ENCODE measurements at regions not wholly inside any gene's neighbourhood (a gene's known extent, or its start where the extent isn't known, plus 50 kb on each side); places are given as distances from the start of the nearest gene placed in this dataset.
A peak's percentile ranks its signal among the peaks of the same experiment; 100 is the strongest.

DNA sequence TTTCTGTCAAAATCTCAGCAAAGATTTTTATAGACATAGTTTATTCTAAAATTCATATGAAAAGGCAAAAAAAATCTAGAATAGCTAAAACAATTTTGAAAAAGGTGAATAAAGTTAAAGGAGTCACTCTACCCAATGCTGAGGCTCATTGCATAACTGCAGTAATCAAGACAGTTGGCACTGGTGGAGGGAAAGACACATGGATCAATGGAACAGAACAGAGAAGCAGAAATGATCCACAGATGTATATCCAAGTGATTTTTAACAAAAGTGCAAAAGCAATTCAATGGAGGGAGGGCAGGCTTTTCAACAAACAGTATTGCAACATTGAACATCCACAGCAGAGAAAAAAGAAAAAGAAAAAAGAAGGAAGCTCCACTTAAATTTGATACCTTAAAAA lies 162.8 kb downstream of the RBM43 start:
- Mint-ChIP-seq H3K4me3 (ENCODE audit: unreplicated experiment) (no peak overlapping the region), H3K27me3 (ENCODE audit: low read depth, unreplicated experiment) (no peaks in the 10 kb centered on the region), H3K9me3 (ENCODE audit: unreplicated experiment) (no peaks in the 10 kb centered on the region), H3K27ac (ENCODE audit: unreplicated experiment) (no peak overlapping the region), H3K4me1 (ENCODE audit: low read depth, unreplicated experiment) (no peaks in the 10 kb centered on the region), H3K36me3 (ENCODE audit: low read depth, unreplicated experiment) (no peaks in the 10 kb centered on the region)
- no peaks in the 10 kb centered on the region for H3K27me3 ChIP-seq (ENCODE audit: insufficient read depth, low read length)
- H3K4me3 ChIP-seq (ENCODE audit: insufficient read depth, low read depth, low read length) = no peak overlapping the region
- TF ChIP-seq, protein P1, sequence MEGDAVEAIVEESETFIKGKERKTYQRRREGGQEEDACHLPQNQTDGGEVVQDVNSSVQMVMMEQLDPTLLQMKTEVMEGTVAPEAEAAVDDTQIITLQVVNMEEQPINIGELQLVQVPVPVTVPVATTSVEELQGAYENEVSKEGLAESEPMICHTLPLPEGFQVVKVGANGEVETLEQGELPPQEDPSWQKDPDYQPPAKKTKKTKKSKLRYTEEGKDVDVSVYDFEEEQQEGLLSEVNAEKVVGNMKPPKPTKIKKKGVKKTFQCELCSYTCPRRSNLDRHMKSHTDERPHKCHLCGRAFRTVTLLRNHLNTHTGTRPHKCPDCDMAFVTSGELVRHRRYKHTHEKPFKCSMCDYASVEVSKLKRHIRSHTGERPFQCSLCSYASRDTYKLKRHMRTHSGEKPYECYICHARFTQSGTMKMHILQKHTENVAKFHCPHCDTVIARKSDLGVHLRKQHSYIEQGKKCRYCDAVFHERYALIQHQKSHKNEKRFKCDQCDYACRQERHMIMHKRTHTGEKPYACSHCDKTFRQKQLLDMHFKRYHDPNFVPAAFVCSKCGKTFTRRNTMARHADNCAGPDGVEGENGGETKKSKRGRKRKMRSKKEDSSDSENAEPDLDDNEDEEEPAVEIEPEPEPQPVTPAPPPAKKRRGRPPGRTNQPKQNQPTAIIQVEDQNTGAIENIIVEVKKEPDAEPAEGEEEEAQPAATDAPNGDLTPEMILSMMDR (IDR thresholded peaks at IDR 0.05; ENCODE audit: insufficient read depth, low read depth, low read length) = no peak
- no peak for TF ChIP-seq EZH2 (IDR thresholded peaks at IDR 0.05; ENCODE audit: insufficient read depth, low read length)
- DNase-seq (ENCODE audit: low read depth) = no peak
- no peaks in the 10 kb centered on the region for H4K20me1 ChIP-seq (ENCODE audit: insufficient read depth, low read length)
- H3K27ac ChIP-seq (ENCODE audit: low read depth, low read length) = no peak overlapping the region
- H2AFZ ChIP-seq (ENCODE audit: low read depth, low read length) = no peak overlapping the region
- no peaks in the 10 kb centered on the region for H3K9me3 ChIP-seq (ENCODE audit: insufficient read depth, low read depth, low read length)
- no peak overlapping the region for H3K9ac ChIP-seq (ENCODE audit: low read length)
- H3K79me2 ChIP-seq (ENCODE audit: insufficient read depth, low read length) = no peaks in the 10 kb centered on the region
- FAIRE-seq = no peak
- H3K4me2 ChIP-seq (ENCODE audit: low read length) = no peak overlapping the region
- no peaks in the 10 kb centered on the region for H3K36me3 ChIP-seq (ENCODE audit: insufficient read depth, low read length)
- no peaks in the 10 kb centered on the region for H3K4me1 ChIP-seq (ENCODE audit: insufficient read depth, low read length)

GRCh38 chr2:151097895-151098294 lies 163.8 kb downstream of the RBM43 start:
- H3K9ac ChIP-seq (ENCODE audit: low read length) = no peak overlapping the region
- no peaks in the 10 kb centered on the region for H3K9me3 ChIP-seq (ENCODE audit: insufficient read depth, low read depth, low read length)
- DNase-seq (ENCODE audit: low read depth) (peak; percentile 15), FAIRE-seq (no peak)
- Mint-ChIP-seq H3K4me3 (ENCODE audit: unreplicated experiment) (no peak overlapping the region), H3K27ac (ENCODE audit: unreplicated experiment) (no peak overlapping the region), H3K27me3 (ENCODE audit: low read depth, unreplicated experiment) (no peaks in the 10 kb centered on the region), H3K36me3 (ENCODE audit: low read depth, unreplicated experiment) (no peaks in the 10 kb centered on the region), H3K9me3 (ENCODE audit: unreplicated experiment) (no peaks in the 10 kb centered on the region), H3K4me1 (ENCODE audit: low read depth, unreplicated experiment) (no peaks in the 10 kb centered on the region)
- H3K27ac ChIP-seq (ENCODE audit: low read depth, low read length) = no peak overlapping the region
- H3K4me1 ChIP-seq (ENCODE audit: insufficient read depth, low read length) = no peaks in the 10 kb centered on the region
- H3K4me2 ChIP-seq (ENCODE audit: low read length) = no peak overlapping the region
- no peaks in the 10 kb centered on the region for H3K27me3 ChIP-seq (ENCODE audit: insufficient read depth, low read length)
- TF ChIP-seq EZH2 (IDR thresholded peaks at IDR 0.05; ENCODE audit: insufficient read depth, low read length) = no peak
- TF ChIP-seq, protein P1 (IDR thresholded peaks at IDR 0.05; ENCODE audit: insufficient read depth, low read depth, low read length) = no peak
- H3K79me2 ChIP-seq (ENCODE audit: insufficient read depth, low read length) = no peaks in the 10 kb centered on the region
- H4K20me1 ChIP-seq (ENCODE audit: insufficient read depth, low read length) = no peaks in the 10 kb centered on the region
- H2AFZ ChIP-seq (ENCODE audit: low read depth, low read length) = no peak overlapping the region
- no peak overlapping the region for H3K4me3 ChIP-seq (ENCODE audit: insufficient read depth, low read depth, low read length)
- H3K36me3 ChIP-seq (ENCODE audit: insufficient read depth, low read length) = no peaks in the 10 kb centered on the region

- no peak overlapping the region for H3K4me3 ChIP-seq (ENCODE audit: insufficient read depth, low read depth, low read length)
- H3K36me3 Mint-ChIP-seq (ENCODE audit: low read depth, unreplicated experiment) = no peaks in the 10 kb centered on the region
- no peaks in the 10 kb centered on the region for H3K4me1 Mint-ChIP-seq (ENCODE audit: low read depth, unreplicated experiment)
- no peak overlapping the region for H3K27ac Mint-ChIP-seq (ENCODE audit: unreplicated experiment)
- H3K4me3 Mint-ChIP-seq (ENCODE audit: unreplicated experiment) = no peak overlapping the region
- no peaks in the 10 kb centered on the region for H3K9me3 Mint-ChIP-seq (ENCODE audit: unreplicated experiment)
- no peak overlapping the region for H3K4me2 ChIP-seq (ENCODE audit: low read length)
- FAIRE-seq = no peak
- H3K4me1 ChIP-seq (ENCODE audit: insufficient read depth, low read length) = no peaks in the 10 kb centered on the region
- no peaks in the 10 kb centered on the region for H3K79me2 ChIP-seq (ENCODE audit: insufficient read depth, low read length)
- H3K27ac ChIP-seq (ENCODE audit: low read depth, low read length) = no peak overlapping the region
- TF ChIP-seq, protein P1 (IDR thresholded peaks at IDR 0.05; ENCODE audit: insufficient read depth, low read depth, low read length) = no peak
- no peak for TF ChIP-seq EZH2 (IDR thresholded peaks at IDR 0.05; ENCODE audit: insufficient read depth, low read length)
- no peaks in the 10 kb centered on the region for H3K27me3 ChIP-seq (ENCODE audit: insufficient read depth, low read length)
- H3K9ac ChIP-seq (ENCODE audit: low read length) = no peak overlapping the region
- no peaks in the 10 kb centered on the region for H3K36me3 ChIP-seq (ENCODE audit: insufficient read depth, low read length)
- H2AFZ ChIP-seq (ENCODE audit: low read depth, low read length) = no peak overlapping the region
- H4K20me1 ChIP-seq (ENCODE audit: insufficient read depth, low read length) = no peaks in the 10 kb centered on the region
- no peaks in the 10 kb centered on the region for H3K9me3 ChIP-seq (ENCODE audit: insufficient read depth, low read depth, low read length)
- DNase-seq (ENCODE audit: low read depth) = peak; percentile 55
- H3K27me3 Mint-ChIP-seq (ENCODE audit: low read depth, unreplicated experiment) = no peaks in the 10 kb centered on the region
These were observed 164.5 kb downstream of the RBM43 start for GRCh38 chr2:151097128-151097527.

Measured in astrocyte (in vitro differentiated cells and primary cell).